ENCODE measurements at regions not wholly inside any gene's neighbourhood (a gene's known extent, or its start where the extent isn't known, plus 50 kb on each side); places are given as distances from the start of the nearest gene placed in this dataset.

- no peak for TF ChIP-seq EP300 (IDR thresholded peaks at IDR 0.05)
- no peak for TF ChIP-seq POLR2A (IDR thresholded peaks at IDR 0.05)
- TF ChIP-seq, protein P1, sequence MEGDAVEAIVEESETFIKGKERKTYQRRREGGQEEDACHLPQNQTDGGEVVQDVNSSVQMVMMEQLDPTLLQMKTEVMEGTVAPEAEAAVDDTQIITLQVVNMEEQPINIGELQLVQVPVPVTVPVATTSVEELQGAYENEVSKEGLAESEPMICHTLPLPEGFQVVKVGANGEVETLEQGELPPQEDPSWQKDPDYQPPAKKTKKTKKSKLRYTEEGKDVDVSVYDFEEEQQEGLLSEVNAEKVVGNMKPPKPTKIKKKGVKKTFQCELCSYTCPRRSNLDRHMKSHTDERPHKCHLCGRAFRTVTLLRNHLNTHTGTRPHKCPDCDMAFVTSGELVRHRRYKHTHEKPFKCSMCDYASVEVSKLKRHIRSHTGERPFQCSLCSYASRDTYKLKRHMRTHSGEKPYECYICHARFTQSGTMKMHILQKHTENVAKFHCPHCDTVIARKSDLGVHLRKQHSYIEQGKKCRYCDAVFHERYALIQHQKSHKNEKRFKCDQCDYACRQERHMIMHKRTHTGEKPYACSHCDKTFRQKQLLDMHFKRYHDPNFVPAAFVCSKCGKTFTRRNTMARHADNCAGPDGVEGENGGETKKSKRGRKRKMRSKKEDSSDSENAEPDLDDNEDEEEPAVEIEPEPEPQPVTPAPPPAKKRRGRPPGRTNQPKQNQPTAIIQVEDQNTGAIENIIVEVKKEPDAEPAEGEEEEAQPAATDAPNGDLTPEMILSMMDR (IDR thresholded peaks at IDR 0.05): no peak
- TF ChIP-seq POLR2AphosphoS5 (IDR thresholded peaks at IDR 0.05): no peak
Observed at GRCh38 chr7:156034397-156034796, 222.1 kb upstream of the SHH start.
